NCI-H510A treated with DMSO at 0.1 percent for 48 hours (cell line): ENCODE measurements at regions not wholly inside any gene's neighbourhood (a gene's known extent, or its start where the extent isn't known, plus 50 kb on each side); places are given as distances from the start of the nearest gene placed in this dataset.

Source experiments
- DNase-seq: peaks from one replicate; lab custom pipeline; 2025; lab: John Stamatoyannopoulos, UW

DNA sequence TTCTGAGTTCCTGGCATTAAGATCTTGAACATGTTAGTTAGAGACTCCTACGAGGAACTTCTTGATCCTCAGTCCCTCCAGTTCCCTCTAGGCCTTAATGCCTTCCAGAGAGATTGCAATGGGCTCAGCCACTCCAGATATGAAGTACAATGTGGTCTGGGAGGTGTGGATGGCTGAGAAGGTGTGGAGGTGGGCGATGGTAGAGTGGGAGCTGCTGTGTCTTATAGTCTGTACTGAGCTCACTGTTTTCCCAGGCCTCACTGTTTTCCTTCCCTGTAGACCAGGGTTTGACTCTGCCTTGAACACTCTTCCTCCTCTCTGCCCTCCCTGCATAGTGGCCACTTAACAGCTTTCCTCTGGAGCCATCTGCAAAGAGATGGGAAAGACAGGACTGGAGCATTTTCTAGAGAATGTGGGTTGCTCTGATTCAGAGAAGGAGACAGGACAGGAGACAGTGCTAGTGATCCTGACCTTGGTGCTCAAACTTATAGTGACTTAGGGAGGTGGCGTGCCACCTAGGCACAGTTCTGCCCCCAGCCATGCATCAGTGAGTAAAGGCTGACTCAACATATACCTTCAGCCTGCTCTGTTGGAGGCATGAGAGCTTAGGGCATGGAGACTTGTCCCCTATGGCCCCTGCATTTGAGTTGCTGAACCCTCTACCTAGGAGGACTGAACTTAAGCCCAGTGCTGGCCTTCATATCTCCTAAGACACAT, 129.7 kb downstream of the TDRD15 start:
- no peak for DNase-seq

DNA sequence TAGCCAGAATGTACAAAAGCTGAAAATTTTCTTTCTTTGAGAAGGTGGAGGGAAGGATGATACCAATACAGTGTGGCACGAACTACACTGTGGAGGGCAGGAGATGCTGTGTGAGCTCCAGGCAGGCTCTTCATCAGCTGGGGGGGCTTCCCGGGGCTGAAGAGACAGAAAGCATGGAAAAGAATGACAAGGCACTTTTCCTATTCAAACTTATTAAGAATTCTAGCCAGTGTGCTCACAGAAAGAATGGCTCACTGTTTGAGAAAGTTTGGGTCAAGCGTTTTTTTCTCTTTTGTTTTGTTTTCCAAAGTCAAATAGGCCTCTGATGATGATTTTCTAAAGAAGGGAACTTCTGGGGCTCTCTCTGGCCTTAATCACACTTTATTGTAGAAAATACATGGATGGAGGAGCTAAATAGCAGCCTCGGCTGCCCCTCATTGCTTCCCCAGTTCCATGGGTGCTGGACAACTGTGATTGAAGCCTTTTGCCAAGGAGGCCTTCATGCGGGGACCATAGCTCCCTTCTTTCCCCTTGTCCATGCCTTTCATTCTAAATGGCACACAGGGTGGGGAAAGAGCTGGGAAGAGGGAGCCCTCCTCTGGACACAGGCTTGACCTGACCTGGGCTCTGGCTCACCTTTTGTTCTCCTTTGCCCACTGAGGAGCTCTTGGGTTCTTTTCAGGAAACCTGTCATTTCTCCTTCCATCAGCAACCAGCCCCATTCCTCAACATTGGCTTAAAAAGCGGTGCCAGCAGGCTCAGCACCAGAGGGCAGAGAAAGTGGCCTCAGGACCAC, 130.6 kb downstream of the TDRD15 start:
- DNase-seq: no peak

DNA sequence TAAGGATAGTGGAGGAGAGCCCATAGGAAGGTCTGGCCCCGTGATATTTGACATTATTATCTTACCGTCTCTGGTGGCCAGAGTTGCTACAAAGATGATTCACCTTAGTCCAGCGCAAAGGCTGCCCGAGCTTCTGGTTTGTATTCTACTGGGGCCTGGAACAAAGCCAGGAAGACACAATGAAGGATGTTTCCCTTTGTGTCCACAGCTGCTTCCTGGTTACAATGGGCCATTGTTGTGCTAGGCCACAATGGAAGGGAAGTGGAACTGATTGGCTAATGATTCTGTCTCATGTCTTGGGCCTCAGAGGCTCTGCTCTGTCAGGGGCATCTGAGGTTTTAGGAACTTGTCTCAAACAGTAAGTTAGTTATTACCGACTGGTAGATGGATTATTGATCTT, 132.2 kb downstream of the TDRD15 start:
- DNase-seq: peak; percentile 37

DNA sequence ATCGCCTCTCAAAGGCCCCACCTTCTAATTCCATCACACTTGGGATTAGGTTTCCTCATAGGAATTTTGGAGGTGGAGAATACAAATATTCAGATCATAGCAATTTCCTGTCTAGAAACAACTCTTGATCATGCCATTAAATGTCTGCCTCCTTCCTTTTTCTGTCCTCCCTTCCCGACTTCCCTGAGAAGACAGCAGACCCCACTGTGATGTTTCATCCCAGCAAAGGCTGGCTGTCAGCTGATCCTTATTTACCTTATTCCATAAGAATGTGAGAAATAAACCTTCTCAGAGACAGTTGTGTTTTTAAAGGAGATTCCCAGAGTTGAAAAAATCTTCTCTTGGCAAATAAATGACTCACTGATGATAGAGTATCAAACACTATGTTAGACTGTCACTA, 133.9 kb downstream of the TDRD15 start:
- DNase-seq: no peak

DNA sequence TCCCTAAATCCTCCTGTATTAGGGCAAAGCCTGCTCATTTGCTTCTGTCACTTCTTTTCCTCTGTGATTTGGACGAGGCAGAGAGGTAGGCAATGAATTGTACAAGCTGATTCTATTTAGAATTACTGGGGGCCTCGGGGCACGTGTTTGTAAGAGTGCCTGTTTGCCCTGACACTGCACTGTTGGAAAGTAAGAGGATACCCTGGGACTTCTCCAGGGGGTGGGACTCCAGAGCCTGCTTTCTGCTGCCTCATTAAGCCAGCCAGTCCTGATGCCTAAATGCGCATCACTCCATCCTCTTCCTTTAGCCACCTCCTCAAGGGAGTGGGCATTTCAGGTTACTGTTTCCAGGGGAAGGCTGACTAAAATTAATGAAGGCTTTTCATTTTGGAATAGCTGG, 134.3 kb downstream of the TDRD15 start:
- no peak for DNase-seq

DNA sequence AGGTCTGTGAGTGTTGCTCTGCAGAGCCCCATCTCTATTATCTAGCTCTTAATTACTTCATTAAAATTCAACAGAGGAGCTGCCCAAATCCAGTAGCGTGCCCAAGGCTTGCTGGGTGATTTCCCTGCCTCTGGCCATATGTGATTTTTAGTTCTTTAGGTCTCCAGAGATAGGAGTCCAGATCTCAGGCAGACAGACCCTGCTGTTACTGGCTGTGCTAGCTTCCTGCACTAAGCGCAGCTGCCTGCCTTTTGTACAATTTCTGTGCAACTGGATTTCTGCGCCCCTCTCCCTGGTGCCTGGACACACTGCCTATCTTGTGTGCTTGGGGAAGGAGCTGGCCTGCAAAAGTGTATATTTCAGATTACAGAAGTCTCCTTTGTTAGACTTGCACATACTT, 136.5 kb downstream of the TDRD15 start:
- no peak for DNase-seq

DNA sequence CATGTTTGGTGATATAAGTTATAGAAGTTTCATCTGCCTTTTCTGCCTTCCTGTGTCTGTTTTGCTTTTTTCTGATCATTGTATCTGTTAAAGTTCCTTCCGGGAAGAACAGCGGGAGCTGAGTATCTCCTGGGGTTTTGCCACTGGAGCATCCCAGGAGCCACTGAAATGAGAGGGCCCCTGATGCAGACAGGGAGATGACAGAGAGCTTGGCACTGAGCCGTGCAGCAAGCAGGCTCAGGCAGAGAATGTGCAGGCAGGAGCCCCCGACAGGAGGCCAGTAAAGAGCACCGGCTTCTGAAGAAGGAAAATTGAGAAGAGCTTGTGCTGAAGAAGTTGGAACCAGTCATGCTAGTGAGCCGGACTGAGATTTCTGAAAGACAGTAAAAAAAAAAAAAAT, 137.8 kb downstream of the TDRD15 start:
- no peak for DNase-seq

DNA sequence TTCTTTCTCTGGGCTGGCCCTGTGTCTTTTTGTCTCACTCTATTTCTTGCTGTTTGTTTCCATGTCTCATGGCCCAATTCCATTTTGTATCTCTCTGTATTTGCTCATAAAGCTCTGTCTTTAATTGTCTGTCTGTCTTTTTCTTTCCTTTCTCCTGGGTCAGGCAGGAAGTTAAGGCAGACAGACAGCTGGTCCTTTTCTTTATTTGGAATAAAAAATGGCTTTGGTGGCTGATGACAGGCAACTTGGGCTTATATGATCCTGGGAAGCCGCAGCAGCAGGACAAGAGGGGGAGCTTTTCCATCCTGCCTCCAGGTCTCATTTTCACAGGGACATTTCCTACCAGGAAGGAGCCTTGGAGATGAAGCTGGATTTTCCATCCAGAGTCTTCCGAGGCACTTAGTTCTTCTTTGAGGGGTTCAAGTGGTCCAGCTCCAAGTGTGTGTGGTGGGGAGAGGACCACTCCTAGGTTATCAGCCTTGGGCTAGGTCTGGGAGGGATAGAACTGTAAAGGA, 138.7 kb downstream of the TDRD15 start:
- no peak for DNase-seq

DNA sequence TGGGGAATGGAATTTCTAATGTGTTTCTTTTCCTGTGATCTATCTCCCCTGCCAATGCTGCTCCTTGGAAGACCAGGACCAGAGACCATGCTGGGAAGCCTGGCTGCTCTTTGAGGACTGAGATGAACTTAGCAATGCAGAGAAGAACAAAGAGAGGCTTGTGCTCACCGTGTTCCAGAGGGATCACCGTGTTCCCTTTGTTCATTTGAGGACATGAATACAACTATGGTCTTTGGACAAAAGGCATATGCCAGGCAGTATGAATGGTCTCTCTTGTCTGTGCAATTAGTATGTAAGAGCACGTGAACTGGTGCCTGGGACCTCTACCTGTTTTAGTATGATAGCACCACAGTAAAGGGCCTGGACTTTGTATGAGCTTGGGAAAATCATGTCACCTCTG, 139.9 kb downstream of the TDRD15 start:
- DNase-seq: no peak

DNA sequence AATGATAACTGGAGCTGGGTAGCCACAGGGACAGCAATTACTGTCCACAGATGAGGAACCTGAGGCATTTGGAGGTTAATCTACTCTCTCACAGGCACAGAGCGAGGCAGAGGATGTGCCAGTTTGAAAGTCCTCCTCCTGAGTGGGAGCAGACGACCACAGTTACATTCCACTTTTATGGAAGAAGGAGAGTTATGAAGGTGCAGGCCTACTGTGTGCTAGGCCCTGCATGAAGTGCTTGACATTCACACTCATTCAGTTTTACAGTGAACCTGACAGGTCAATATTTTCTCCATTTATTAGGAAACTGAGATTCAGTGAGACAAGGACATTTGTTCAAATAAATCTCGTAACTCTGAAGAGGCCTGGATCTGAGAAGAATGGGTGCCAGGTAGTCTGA, 142.0 kb downstream of the TDRD15 start:
- no peak for DNase-seq

DNA sequence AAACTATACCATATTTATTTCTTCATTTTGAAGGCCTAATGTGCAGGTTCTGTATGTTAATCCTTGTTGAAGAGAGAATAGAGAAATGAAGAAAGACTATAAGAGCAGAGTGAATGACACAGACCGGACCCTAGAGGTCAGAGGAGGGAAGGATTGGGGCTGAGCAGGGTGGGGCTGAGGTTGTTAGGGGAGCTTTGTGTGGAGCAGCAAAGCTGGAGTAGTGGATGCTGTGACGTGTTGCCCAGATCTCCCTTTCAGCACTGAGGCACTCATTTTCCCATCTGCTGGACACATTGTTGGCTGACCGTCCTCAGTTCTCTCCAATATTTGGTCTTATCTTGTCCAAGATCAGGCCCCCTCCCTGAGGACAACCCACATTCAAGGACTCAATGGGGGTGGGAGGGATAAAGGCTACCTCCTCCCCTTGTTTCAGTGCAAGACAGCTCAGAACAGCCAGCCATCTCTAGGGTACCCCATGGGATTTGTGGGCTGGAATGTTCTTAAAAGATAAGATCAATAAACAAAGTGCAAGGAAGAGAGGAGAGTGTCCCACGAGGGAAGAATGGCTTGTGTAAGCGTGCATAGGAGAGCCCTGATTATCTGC, 143.6 kb downstream of the TDRD15 start:
- DNase-seq: no peak

DNA sequence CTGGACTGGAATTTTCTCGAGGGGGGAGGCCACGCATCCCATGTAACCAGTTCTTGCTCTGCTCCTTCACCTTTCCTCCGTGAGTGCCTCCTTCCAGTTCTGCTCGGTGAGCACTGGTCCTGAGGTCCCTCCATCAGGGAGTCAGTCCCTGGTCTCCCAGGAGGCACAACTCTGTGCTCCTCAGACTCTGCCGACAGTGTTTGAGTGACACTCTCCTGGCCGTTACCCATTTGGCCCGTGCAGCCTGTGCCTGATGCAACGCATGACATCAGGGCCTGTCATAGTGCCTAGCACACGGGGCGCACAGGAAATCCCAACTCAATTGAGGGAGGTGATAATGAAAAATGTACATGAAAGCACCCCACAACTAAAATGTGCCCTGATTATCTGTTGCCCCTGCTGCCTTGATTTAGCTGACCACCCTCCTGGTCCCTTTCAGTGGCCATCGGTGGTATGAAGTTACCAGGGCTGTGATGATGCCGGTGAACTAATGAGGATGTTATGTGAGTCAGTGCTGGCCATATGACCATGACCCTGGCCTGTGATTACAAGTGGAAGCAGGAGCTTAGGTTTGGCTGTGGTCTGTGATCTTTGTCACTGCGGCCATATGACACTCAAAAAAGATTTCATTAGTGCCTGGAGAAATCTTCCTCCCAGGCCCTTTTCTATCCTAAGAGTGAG, 144.6 kb downstream of the TDRD15 start:
- DNase-seq: no peak

DNA sequence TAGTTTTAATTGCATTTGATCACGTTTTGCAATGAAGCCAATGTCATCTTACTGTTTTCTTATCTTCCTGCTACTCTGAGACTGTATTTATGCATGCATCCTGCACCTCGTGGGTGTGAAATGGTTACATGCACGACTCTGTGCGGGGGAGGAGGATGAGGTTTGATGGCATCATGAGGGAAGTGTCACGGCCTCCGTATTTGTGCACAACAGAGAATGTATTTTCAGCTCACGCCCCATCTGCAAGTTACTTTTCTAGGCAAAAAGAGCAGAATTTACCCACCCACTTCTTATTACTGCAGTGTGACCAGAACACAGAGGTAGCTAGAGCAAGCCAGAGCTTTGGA, 145.1 kb downstream of the TDRD15 start:
- DNase-seq: no peak

DNA sequence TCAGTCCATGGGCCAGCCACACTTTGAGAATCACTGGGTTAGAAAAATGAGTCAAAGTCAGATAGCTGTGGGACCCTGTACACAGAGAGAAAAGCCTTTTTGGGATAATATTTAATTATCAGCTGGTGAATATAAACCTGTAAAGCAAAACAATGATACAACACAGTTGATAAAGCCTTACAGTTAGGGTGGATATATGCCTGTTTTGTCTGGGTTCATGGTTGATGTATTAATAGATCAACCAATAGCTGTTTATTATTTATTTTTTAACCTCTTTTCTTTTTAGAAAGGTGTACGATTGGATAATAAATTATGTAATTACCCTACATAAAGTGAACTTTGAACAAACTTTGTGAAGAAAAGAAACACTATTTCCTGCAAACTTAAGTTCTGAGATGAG, 145.6 kb downstream of the TDRD15 start:
- DNase-seq: no peak

DNA sequence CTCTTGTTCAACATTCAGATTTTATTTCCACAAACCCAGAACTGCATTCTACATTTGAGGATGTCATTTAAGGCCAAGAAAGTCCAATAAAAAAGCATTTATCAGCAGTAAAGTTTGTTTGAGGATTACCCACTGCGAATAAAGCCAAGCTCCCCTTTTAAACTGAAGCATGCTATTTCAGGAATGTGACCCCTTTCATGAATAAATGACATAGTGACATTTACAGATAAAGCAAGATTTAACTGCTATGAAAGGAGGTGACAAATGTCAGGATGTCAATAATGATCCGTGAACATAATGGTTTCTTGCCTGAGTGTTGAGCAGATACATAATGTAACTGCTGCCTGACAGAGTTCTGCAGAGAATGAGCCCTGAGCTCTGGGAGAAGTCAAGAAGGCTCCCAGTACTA, 146.3 kb downstream of the TDRD15 start:
- DNase-seq: no peak

DNA sequence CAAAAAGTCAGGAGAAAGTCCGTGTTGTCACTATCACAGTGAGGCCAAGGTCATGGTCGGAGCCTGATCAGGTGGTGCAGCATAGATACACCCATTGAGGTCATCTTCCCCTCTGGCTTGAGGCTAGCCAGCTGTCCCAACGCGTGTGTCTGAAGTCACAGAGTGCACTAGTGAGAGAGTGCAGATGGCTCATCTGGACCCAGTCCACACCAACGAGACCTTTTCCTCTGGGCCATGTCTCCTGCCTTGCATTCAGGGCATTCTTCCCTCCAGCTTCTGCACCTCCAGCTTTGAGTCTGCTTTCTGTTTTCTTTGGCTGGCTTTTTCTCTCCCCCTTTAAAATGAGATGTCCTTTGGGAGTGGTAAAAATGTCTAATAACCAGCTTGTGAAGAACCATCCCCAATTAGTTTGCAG, 146.9 kb downstream of the TDRD15 start:
- no peak for DNase-seq

DNA sequence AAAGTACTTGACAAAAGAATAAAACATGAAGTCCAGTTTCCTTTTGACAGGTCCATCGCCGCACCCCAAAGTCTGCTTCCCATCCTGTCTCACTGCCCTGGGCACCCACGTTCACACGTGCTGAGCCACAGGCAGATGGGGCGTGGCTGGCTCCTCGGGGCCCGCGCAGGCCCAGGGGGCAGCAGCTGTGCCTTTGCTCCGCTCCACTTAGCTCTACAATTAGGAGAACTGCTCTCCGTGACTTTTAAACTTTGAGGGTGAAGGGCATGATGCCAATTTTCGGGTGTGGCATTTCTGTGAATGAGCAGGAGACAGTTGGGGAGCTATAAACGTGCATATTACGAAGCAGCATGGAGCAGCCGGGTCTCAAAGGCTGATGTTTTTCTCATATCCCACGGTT, 152.4 kb downstream of the TDRD15 start:
- no peak for DNase-seq

DNA sequence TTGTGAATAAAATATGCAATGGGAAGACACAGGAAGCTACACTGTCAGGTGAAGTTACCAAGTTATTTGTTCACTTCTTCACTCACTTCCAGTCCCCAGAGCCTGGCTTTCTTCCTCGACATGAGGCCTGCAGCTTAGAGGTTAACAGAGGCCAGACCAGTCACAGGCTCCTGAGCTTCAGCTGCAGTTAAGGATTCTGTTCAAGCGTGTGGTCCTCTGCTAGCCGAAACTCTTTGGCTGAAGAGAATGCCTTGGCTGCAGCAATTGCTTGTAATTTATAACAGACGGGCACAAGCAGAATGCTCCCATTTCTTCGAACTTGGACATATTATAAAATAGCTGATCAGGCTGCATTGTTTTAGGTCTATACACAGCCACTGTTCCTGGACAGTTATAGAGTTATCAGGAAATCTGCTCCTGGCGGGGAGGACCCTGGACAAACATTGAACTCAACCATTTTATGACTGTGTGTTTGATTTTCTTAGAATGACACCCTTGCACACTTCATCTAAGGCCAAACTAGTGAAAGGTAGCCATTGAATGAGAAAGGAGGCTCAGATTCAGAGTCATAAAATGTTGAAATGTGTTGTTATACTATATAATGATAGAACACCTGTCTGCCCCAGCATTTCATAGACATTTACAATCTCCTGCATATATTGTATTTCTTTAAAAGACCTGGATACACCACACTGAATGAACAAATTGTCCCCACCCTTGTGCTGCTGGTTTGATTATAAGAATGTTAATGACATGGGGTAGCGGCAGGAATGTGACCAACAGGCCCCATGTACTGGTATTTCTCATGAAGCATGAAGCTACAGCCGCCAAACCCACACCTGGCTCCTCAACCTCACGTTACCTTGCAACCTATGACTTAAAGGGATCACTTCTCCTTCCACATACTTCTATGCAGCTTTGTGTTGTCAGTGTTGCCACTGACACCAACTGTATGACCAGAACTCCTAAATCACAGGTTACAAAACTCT, 153.6 kb downstream of the TDRD15 start:
- DNase-seq: no peak

DNA sequence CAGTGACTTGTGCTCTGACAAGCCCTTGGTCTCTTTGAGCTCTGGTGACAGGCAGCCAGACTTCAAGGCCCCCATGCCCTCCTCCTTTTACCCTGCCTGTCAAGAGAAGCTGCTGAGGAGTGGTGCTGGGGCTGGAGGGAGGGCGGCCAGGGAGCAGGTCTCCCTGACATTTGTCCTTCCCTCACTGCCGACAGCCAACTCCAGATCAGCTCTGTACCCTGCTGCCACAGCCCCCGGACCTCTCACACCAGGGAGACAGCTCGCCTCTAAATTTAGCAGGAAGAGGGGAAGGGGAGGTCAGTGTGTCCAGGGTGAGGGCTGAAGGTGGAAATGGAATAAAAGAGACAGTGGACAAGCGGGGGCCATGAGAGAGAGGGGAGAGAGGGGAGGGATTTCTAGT, 155.8 kb downstream of the TDRD15 start:
- no peak for DNase-seq

DNA sequence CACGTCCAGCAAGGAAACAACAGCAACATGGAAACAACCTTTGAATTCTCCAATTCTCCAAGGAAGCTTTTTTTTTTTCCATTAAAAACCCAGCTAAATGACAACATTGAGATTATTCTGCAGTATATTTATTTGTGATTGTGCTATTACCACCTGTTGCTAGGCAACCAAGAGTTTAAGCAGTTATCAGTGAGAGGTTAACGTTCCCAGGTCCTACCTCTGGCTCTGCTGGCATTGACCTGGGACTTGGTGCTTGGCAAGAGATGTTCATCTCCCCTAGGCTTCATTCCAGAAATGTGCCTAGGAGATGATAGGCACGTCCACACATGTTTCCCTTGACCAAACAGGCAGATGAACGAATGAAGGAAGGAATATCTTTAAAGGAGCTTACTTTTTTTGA, 157.0 kb downstream of the TDRD15 start:
- no peak for DNase-seq

DNA sequence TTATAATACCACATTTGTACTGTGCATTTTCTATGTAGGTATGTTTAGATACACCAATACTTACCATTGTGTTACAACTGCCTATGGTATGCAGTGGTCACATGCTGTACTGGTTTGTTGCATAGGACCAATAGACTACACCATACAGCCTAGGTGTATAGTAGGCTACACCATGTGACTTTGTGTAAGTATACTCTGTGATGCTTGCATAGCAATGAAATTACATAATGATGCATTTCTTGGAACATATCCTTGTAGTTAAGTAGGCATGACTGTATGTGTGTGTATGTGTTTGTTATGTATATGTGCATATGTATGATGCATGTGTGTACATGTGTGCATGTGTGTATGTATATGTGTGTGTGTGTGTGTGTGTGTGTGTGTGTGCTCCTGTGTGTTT, 157.6 kb downstream of the TDRD15 start:
- DNase-seq: no peak
